Smooth muscle cell of the brain vasculature (primary cell): ENCODE measurements at regions not wholly inside any gene's neighbourhood (a gene's known extent, or its start where the extent isn't known, plus 50 kb on each side); places are given as distances from the start of the nearest gene placed in this dataset.

ENCODE experiments used
- DNase-seq: peaks from one replicate; pipeline ENCODE4 v3.0.0-alpha.2; 2012; ENCODE audit warnings: low read depth, low spot score

DNA sequence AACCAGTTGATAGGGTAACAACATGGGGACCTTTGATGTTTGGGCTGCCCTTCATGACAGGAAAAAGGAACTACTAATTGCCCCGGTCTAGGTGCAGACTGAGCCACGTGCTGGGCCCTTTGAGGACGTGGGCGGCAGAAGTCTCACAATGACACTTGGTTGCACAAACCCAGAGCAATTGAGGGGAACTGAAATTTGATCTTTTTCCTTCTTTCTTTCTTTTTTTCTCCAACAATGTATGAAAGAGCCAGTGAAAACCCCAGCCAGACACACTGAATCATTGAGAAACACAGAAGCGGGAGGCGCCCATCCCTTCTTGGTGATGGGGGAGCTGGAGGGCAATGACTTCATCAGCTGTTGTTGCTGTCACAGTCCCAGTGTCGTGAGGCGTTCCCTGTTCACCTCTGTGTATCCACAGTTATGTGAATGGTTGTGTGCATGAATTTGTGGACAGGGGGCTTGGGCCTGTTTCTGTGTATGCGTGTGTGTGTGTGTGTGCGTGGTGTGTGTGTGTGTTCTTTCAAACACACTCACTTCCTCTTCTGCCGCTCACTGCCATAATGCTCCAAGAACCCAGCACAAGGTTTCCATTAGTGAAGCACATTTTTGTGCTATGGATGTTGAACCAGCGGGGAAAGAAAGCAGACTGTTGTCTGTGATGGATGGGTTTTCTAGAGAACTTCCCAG, 137.5 kb upstream of the CCND2 start:
- no peak for DNase-seq

- DNase-seq = no peak
These were observed 138.9 kb upstream of the CCND2 start for GRCh38 chr12:4134448-4135263.

- DNase-seq = no peak
These were observed 139.7 kb upstream of the CCND2 start for GRCh38 chr12:4133636-4134447.

- no peak for DNase-seq
These were observed 140.5 kb upstream of the CCND2 start for GRCh38 chr12:4133029-4133428.

- no peak for DNase-seq
These were observed 152.0 kb upstream of the CCND2 start for GRCh38 chr12:4121506-4122020.

DNA sequence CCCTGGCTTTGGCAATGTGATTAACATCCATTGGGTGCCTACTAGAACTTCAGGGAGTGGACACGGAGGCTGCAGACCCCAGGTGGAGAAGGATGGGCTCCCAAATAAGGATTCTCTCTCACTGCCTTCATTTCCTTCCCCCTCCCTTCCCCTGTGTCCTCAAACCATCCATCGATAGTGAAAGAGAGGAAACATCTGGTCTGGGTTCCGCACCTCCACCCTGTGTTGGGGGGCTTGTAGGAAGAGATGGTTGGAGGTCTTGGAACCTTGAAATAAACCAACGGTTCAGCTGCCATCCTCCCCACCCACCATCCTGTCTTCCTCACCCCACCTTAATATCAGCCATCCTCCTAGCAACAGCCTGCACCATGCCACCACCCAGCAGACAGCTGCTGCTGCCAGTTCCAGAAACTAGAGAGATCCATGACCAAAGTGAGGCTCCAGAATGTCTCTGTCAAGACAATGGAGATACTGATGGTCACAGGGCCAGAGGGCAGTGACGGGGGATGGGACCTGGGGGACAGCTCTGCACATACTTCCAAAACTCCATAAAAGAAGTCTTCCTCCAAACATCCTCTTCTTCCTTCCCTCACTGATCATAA, 153.1 kb upstream of the CCND2 start:
- no peak for DNase-seq

DNA sequence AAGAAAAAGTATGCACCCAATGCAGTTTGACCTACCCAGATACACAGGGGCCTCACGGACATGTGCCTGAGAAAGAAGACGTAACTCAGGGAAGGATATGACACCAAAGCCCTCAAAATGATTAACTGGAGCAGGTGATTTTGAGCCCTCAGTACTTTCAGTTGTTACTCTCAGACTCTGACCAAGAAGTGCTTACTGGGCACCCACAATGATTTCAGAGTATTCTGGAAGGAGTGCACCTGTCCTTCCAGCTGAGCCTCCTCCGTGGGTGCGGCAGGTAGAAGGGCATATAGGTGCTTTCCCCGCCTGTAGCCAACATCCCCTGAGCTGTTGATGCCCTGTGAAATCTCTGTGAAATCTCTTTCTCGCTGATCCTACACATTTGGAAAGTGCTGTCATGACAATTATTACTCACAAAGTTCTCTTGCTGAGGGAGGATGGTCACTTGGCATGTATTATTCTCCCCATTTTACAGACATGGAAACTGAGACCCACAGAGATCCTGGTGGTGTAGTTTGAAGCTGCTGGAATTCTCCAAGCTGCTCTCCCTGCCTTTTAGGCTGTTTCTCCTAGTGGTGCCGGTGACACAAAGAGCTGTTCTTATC, 154.3 kb upstream of the CCND2 start:
- no peak for DNase-seq

GRCh38 chr12:4118601-4119156, 154.9 kb upstream of the CCND2 start:
- DNase-seq = no peak

GRCh38 chr12:4118017-4118510, 155.5 kb upstream of the CCND2 start:
- DNase-seq = no peak

- no peak for DNase-seq
These were observed 156.1 kb upstream of the CCND2 start for GRCh38 chr12:4117386-4118016.

- no peak for DNase-seq
These were observed 157.1 kb upstream of the CCND2 start for GRCh38 chr12:4116251-4117111.

- DNase-seq = no peak
These were observed 158.0 kb upstream of the CCND2 start for GRCh38 chr12:4115570-4115969.

GRCh38 chr12:4114986-4115385, 158.6 kb upstream of the CCND2 start:
- DNase-seq = no peak

GRCh38 chr12:4112734-4113325, 160.7 kb upstream of the CCND2 start:
- DNase-seq = no peak

DNA sequence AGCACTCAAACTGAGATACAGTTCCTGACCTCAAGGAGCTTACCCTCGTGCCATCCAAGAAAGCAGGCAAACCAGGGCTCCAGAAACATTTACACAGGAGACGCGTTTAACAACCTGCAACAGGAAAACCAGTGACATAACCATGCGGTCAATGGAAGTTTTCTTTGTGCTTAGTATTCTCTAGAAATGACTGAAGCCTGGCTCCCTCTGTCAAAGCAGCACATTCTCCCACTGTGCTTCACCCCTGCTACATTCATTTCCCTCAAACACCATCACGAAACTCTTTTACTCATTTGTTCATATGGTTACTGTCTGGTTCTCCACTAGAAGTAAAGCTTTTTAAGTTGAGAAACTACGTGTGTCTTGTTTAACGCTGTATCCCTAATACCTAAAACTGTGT, 161.3 kb upstream of the CCND2 start:
- DNase-seq = no peak

GRCh38 chr12:4111010-4111409, 162.6 kb upstream of the CCND2 start:
- no peak for DNase-seq

GRCh38 chr12:4109826-4110225, 163.7 kb upstream of the CCND2 start:
- no peak for DNase-seq

DNA sequence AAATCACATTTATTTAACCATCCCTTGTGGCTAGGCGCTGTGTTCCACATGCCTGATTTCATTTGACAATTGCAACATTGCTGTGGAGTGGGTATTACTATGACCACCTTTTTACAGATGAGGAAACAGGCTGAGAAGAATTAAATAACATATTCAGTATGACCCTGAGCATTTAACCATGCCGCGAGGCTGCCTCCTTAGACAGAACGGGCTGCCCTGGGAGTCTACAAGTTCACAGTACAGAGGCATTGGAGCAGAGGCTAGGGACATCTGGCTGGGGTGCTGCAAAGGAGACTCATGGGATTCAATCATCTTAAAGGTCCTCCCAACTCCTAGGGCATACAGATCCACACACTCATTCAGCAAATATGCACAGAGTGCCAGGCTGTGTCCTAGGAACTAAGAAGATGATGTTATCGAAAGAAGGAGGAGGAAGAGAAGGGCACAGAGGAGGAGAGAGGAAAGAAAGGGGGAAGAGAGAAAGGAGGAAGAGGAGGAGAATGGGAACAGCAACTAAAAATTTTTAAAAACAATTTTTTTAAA, 164.7 kb upstream of the CCND2 start:
- no peak for DNase-seq
